ENCODE measurements at regions not wholly inside any gene's neighbourhood (a gene's known extent, or its start where the extent isn't known, plus 50 kb on each side); places are given as distances from the start of the nearest gene placed in this dataset.
"Not testable (repeated sequence)": the region's sequence is repeated elsewhere in the genome, so short reads cannot be mapped to it uniquely, and the experiment has no call there.

DNA sequence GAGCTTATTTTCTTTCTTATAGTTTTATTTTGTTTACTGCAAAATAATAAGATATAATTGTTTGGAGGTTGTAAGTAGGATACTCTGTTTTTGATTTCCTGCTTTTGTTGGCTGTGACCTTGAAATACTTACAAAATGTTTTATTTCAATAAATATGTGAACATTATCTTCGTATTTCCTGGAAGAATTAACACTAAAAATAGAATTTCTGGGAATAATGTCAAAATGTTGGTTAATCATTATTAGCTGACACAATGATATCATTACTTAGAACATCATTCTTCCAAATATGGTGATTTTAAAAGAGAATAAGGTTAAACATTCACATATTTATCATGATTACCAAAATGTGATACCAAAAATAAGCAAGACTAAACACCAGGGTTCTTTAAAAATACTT lies 1148.6 kb upstream of the PRR20A start:
- ATAC-seq (no peak), DNase-seq (no peak)
- intact Hi-C loops (cut with DNase I, micrococcal nuclease), result no loop called here

DNA sequence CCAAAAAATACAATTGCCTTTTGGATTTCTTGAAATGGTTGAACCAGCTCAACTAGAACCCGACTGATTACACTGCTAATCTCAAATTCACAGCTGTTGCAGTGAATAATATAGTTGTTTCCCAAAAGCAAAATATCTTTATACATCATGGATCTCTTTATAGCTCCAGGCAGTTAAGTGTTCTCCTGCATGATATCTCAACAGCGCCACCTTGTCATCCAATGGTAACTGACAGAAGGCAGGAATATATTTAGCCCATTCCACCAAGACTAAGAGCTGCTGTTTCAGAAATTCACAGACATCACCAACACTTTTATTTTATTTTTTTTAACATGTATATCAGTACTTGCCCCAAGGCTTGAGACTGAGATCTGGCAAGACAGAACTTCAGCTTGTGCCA lies 1141.0 kb upstream of the PRR20A start:
- intact Hi-C loops (cut with DNase I, micrococcal nuclease), result no loop called here
- ATAC-seq, result no peak
- DNase-seq, result no peak

DNA sequence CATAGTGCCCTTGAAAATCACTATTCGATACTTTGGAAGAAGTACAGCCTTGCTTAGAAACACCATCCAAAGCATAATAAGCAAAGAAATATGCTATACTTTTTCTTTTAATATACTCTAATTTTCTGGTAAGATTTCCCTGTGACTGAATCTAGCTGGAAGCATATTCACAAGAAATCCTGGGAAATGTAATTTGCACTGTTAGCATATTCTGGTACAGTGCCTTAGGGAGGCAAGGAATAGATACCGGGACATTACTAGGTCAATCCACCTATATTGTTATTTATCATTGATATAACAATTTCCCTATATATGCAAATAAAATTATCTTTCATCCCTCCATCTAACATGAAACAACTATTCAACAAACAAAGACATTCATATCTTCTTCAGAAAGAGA lies 1131.3 kb upstream of the PRR20A start:
- intact Hi-C loops (cut with DNase I, micrococcal nuclease), result no loop called here
- no peak for DNase-seq
- no peak for ATAC-seq

DNA sequence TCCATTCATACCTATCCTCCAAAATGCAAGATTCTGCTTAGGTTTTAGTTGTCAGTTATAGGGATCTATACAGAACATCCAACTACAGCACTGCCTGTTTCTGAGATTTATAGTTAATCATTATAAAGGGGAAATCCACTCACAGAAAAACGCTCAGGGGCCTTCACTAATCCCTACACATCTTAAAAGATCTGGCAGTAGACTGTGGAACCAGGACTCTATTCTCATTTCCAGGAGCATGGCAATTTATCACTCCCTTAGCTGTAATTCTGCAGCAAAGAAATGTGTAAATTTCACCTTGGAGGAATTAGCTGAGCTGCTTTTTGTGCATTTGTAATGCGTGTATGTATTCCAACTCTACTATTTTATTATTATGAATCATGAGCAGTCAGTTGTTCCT lies 1128.1 kb upstream of the PRR20A start:
- ATAC-seq, result no peak
- DNase-seq, result no peak
- intact Hi-C loops (cut with DNase I, micrococcal nuclease), result no loop called here

DNA sequence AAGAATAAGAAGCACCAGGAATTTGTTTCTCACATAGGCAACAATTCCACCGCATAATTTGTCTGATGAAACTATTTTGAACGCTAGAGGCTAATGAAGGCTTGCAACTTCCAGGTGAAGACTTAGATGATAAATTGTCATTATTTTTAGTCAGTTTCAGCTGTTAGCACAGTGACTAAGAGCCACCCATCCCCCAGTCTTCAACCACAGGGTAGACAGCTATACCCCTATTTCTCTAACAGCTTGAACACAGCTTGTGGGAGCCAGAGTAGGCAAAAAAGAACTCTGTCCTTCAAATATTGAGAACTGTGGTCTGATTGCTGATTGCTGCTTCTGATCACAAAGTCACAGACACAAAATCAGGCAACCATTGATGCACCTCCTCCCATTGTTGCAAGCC lies 1124.8 kb upstream of the PRR20A start:
- intact Hi-C loops (cut with DNase I, micrococcal nuclease), result no loop called here
- no peak for ATAC-seq
- no peak for DNase-seq

DNA sequence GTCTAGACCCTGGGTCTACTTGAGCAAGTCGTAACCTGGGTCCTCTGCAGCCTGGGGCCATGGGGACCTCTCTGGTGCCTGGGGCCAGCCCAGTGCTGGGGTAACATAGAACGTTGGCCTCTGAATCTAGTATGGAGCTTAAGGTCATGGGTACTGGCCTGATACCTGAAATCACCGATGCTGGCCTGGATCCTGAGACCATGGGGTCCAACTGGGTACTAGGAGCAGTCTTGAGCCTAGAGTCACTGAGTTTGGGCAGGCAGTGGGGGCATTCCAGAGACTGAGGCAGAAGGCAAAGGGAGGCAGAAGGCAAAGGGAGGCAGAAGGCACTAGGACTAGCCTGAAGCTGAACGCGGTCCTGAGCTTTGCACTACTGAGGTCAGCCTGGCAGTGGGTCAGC lies 1121.1 kb upstream of the PRR20A start:
- no peak for DNase-seq
- ATAC-seq, result no peak
- intact Hi-C loops (cut with DNase I, micrococcal nuclease), result no loop called here

DNA sequence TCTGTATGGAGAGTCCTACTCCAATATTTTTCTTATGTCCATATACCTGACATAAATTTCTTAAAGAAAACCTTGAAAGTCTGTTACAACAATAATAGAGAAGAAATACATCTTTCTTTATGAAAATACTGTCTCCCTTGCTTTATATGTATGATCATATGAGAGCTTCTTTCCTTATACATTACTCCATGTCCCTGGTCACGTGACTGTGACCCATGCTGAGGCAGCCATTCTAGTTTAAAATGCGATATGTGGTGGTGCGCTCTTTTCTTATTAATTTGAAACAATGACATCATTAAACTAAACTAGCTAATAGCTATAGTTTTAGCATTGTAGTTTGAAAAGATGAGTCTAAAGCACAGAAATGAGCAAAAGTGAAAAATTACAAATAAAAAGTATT lies 1120.3 kb upstream of the PRR20A start:
- ATAC-seq, result no peak
- intact Hi-C loops (cut with DNase I, micrococcal nuclease), result no loop called here
- DNase-seq, result no peak

DNA sequence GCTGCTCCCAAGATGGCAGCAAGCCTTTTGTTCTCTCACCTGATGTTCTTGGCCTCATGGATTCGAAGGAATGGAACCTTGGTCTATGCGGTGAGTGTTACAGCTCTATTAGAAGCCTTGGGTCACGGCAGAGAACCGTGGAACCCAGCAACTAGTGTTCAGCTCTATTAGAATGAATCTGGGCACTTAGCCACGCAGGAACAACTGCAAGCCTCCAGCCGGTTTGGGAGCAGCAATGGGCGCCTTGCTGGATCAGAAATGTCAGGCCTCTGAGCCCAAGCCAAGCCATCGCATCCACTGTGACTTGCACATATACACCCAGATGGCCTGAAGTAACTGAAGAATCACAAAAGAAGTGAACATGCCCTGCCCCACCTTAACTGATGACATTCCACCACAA lies 1100.7 kb upstream of the PRR20A start:
- DNase-seq (no peak), ATAC-seq (no peak)
- intact Hi-C loops (cut with DNase I, micrococcal nuclease), result no loop called here

DNA sequence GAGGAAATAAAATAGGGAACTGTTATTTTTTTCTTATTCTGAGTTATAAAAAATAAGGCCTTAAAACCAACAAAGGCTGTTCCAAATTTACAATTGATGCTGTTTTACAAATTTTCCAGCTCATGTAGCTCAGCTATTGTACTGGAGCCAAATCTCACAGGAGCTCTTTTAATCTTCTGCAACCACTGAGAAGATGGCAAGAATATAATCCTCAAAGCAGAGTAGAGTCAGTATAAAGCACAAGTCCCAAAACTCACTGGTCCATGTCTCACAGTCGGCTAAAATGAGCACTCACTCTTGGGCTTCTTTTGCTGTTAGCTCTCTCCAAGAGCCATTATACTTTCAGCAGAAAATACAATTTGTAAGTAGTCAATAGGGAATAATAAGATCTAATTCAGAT lies 1074.4 kb upstream of the PRR20A start:
- DNase-seq (no peak), ATAC-seq (no peak)
- intact Hi-C loops (cut with DNase I, micrococcal nuclease), result no loop called here

DNA sequence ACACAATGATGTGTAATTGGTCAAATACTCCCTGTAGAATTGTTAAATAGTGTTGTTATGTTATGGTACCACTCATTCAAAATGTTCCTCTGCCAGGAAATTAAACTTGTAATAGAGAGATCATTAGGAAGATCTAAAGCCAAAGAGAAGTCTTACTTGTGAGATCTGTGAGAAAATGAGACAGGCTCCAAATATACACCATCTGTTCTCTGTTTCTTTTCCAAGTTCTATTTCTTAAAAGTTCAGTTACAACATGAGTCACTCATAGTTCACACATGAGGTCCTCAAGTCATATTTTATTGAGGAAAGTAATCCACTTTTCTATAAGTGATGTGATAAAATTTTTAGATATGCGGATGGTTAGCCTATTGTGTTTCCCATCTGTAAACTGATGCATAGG lies 1038.1 kb upstream of the PRR20A start:
- ATAC-seq (no peak), DNase-seq (no peak)
- intact Hi-C loops (cut with DNase I, micrococcal nuclease), result no loop called here

DNA sequence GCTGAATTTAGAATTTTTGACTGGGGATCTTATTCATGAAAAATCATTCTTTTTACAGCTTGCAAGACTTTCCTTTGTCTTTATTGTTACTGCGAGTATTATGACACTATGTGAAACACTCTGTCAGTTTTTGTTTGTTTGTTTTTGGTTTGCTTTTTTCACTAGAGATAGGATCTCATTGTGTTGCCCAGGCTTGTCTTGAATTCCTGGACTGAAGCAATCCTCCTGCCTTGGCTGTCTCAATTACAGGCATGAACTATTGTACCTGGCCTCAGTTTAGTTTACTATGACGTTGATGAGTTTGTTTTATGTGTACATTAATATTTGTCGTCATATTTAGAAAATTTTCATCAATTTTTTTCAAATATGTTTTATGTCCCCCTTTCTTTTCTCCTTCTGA lies 1030.0 kb upstream of the PRR20A start:
- intact Hi-C loops (cut with DNase I, micrococcal nuclease), result no loop called here
- DNase-seq (no peak), ATAC-seq (no peak)

DNA sequence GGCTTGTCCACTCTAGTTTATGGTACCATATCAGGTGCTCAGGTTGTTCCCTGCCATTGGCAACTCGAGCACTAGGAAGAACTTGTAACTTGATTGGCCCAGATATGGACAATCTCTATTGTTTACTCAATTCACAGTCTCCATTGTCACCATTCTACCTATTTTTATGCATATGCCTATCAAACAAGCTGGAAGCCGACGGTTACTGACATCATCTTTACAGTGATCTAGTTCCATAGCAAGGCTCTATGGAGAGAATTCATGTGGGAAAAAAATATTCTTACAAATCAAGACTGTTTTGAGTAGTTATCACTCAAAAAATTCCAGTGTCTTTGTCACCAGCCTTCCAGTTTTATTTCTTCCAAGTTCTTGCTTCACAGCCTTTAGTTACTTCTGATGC lies 1006.2 kb upstream of the PRR20A start:
- ATAC-seq (no peak), DNase-seq (no peak)
- intact Hi-C loops (cut with DNase I, micrococcal nuclease), result no loop called here

DNA sequence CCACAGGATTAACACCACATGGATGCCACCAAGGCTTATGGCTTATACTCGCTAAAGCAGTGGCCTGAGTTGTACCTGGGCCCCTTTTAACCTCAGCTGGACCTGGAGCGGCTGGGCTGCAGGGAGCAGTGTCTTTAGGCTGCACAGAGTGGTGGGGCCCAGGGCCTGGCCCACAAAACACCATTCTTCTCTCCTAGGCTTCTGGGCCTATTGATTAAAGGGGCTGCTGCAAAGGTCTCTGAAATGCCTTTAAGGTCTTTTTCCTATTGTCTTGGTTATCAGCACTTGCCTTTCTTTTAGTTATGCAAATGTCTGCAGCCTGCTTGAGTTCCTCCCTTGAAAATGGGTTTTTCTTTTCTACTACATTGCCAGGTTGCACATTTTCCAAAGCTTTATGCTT lies 973.9 kb upstream of the PRR20A start:
- no peak for ATAC-seq
- DNase-seq, result no peak
- intact Hi-C loops (cut with DNase I, micrococcal nuclease), result no loop called here

DNA sequence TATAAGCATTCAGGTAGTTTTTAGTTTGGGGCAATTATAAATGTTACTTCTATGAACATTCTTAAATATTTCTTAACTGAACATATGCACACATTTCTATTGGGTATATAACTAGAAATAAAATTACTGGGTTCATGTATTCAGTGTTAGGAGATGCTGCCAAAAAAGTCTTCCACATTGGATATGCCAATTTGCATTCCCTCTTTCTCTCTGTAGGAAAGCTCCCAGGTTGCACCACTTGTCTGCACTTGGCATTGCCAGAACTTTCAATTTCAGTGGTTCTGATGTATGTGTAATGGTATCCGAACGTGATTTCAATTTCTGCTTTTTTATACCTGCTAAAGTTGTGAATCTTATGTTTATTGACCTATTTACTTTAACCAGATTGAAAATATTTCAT lies 972.1 kb upstream of the PRR20A start:
- intact Hi-C loops (cut with DNase I, micrococcal nuclease), result no loop called here
- ATAC-seq (no peak), DNase-seq (no peak)

DNA sequence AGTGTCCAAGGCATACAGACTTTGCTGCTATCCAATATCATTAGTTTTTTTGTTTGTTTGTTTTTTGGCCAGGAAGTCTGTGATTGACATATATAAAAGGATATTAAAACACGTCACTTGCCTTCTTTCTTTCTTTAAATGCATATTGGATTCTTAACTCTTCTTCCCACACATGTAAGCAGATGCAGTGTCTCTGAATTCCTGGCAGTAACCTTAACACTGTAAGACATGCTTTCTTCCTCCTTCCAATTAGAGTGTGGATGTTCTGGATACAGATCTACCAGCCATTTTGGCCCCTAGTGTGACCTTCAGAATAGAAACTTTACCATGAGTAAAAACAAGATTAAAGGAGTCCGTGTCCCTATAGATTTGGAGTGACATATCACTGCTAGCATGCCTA lies 967.4 kb upstream of the PRR20A start:
- ATAC-seq (no peak), DNase-seq (no peak)
- intact Hi-C loops (cut with DNase I, micrococcal nuclease), result no loop called here

DNA sequence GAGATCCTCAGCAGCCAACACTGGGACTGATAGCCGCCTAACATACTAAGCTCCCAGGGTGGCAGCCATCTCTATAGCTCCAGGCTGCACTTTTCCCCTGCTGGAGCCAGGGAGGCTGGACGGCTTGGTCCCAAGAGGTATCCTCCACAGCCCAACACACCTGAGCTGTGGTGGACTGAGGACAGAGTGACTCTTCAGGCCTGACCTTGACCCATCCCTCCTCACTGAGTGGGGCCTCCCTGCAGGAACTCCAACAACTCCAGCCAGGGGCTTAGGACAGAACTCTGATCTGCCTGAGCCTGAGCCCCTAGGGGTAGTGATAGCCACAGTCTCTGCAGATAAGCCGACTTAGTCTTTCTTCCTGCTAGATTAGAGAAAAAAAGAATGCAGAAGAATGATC lies 958.1 kb upstream of the PRR20A start:
- no peak for ATAC-seq
- DNase-seq, result no peak

DNA sequence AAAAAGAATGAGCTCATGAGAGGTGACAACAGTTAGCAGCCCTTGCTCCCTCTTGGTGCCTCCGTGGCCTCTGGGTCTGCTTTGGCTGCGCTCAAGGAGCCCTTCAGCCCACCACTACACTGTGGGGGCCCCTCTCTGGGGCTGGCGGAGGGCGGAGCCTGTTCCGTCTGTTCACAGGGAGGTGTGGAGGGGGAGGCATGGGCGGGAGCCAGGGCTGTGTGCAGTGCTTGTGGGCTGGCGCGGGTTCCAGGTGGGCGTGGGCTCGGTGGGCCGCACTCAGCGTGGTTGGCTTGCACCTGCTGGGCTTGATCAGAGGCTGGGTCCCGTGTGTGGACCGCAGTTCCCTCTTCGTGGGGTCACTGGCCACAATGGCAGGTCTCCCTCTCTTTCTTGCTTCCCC lies 953.4 kb upstream of the PRR20A start:
- ATAC-seq (no peak), DNase-seq (no peak)
- intact Hi-C loops (cut with DNase I, micrococcal nuclease), result no loop called here

More for the DNA sequence above, 958.1 kb upstream of the PRR20A start:
- intact Hi-C loops (cut with DNase I, micrococcal nuclease), result no loop called here

DNA sequence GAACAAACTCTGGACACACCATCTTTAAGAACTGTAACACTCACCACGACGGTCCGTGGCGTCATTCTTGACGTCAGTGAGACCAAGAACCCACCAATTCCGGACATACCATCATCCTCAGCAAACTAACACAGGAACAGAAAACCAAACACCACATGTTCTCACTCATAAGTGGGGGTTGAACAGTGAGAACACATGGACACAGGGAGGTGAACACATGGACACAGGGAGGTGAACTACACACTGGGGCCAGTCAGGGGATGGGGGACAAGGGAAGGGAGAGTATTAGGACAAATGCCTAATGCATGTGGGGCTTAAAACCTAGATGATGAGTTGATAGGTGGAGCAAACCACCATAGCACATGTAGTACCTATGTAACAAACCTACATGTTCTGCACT lies 952.1 kb upstream of the PRR20A start:
- intact Hi-C loops (cut with DNase I, micrococcal nuclease); ATAC-seq; DNase-seq: not testable (repeated sequence)

DNA sequence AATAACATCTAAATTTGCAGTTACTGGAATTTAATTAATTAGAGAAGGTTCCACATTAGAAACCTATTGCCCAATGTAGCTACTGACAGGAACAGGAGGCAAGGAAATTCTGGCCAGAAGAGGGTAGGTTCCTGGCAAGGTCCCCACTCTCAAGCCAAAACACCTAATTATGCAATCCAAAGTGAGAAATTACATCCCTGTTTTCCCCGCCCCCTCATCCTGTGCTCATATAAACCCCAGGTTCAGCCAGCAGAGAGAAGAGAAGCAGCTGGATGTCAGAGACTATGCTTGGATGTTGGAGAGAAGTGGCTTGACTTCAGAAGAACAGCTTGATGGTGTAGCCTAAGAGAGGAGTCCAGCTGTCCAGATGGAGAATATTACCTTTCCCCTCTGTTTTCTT lies 951.3 kb upstream of the PRR20A start:
- DNase-seq (no peak), ATAC-seq (no peak)
- intact Hi-C loops (cut with DNase I, micrococcal nuclease), result no loop called here

DNA sequence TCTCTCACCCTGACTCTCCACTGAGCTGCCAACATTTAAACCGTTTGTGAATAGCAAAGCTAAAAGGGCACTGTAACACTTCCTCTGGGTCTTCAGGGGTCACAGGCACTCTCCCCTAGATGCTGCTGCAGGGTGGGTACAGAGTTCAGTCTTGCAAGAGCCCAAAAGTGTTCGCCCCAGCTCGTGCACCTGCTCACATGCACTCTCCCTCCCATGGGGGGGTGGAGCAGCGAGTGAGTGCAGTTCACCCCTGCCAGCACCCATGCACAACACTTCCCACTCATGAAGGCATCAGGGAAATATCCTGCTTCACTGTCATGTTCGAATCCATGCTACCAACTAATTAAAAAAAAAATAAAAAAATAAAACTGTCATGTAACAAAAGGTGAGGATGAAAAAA lies 950.7 kb upstream of the PRR20A start:
- DNase-seq (no peak), ATAC-seq (no peak)
- intact Hi-C loops (cut with DNase I, micrococcal nuclease), result no loop called here

DNA sequence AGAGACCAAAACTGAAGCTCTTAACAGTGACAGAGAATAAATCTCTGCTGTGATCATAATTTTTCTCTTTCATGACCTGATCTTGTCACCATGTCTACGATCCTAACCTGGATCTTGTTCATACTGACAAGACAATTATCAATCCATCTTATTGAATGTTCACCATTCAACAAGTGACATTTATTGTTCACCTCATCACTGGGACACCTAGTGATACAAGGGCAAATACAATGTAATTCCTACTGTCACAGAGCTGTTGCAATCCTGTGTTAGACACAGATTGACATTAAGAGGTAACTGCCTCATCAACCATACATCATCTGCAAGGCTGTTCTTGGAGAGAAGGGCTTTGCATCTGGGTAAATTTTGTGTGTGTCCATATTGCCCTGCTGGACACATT lies 942.4 kb upstream of the PRR20A start:
- intact Hi-C loops (cut with DNase I, micrococcal nuclease), result no loop called here
- no peak for ATAC-seq
- no peak for DNase-seq

DNA sequence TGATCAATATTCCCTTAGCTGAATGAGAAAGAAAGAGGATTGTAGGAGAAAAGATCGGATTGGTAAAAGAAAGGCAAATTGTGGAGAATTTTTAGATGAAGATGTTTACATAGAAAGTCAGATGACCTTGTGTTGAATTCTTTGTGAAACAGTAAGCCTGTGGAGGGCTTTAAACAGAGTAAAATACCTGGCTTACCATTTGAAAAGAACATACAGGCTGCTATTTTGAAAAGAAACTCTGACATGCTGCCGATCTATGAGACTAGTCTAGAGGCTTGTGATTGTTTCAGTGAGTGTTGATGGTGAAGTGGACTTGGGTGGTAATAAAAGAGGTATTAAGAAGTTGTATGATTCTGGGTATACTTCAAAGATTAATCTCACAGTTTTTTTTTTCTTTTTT lies 938.9 kb upstream of the PRR20A start:
- ATAC-seq, result no peak
- intact Hi-C loops (cut with DNase I, micrococcal nuclease), result no loop called here
- DNase-seq, result no peak

Measured in left colon (tissue), 2 donors.